ENCODE measurements at regions not wholly inside any gene's neighbourhood (a gene's known extent, or its start where the extent isn't known, plus 50 kb on each side); places are given as distances from the start of the nearest gene placed in this dataset.

- CTCF ChIA-PET, result no interaction called here
Observed at GRCh38 chr19:27777242-27777641, 1435.7 kb downstream of the UQCRFS1 start.

More at GRCh38 chr19:27777242-27777641, 1435.7 kb downstream of the UQCRFS1 start:
- no peak for FAIRE-seq
- POLR2A ChIA-PET, result no interaction called here
- H3K9me3 ChIP-seq (replicated peaks; ENCODE audit: control insufficient read depth, insufficient read depth, low read length), result peaks cover 6% of the 10 kb centered on the region
- H3K4me2 ChIP-seq (ENCODE audit: insufficient read depth, low read length), result no peak overlapping the region
- no peaks in the 10 kb centered on the region for H3K36me3 ChIP-seq (ENCODE audit: control insufficient read depth in 2 of 2, extremely low read depth in 1 of 2, insufficient read depth in 2 of 2, low read length in 2 of 2)
- DNase-seq (ENCODE audit: low read depth, low spot score), result no peak
- dilution Hi-C loops (cut with MboI; ENCODE audit: extremely low pct_ligation_motif_present, low sequenced_read_pairs), result no loop called here
- no TSS peak for BruUV-seq (replicated peaks)
- H3K4me3 ChIP-seq (replicated peaks in 1 of 3; ENCODE audit: insufficient read depth in 1 of 3, low read depth in 1 of 3, low read length in 3 of 3), result no peak overlapping the region
- H3K27ac ChIP-seq (ENCODE audit: insufficient read depth, low read depth, low read length), result no peak overlapping the region
- no peaks in the 10 kb centered on the region for H3K79me2 ChIP-seq (ENCODE audit: control insufficient read depth, insufficient read depth, low read length)
- intact Hi-C loops (cut with micrococcal nuclease), result loop anchor here (10.0 kb wide), 1 partner anchor 548 kb away; no protein-coding TSS in a partner anchor
- H2AFZ ChIP-seq (ENCODE audit: low read depth, low read length), result no peak overlapping the region
- no peaks in the 10 kb centered on the region for H3K9me1 ChIP-seq (replicated peaks; ENCODE audit: control insufficient read depth, extremely low read depth, insufficient read depth, low read length)
- no peaks in the 10 kb centered on the region for H3K4me1 ChIP-seq (ENCODE audit: control insufficient read depth, extremely low read depth, insufficient read depth, low read length)
- no peak for TF ChIP-seq EZH2 (IDR thresholded peaks at IDR 0.05; ENCODE audit: borderline replicate concordance, low read depth, low read length, severe bottlenecking)
- TF ChIP-seq GATA2 (IDR thresholded peaks at IDR 0.05; ENCODE audit: insufficient read depth, insufficient read length, low read depth, low read length), result no peak
- TF ChIP-seq JUN (IDR thresholded peaks at IDR 0.05; ENCODE audit: borderline replicate concordance, insufficient read depth, insufficient read length, low read depth), result no peak
- TF ChIP-seq POLR2A (IDR thresholded peaks at IDR 0.05; ENCODE audit: low read depth, low read length), result no peak
- TF ChIP-seq CTCF (IDR thresholded peaks at IDR 0.05; ENCODE audit: extremely low read depth in 1 of 2, insufficient read depth in 1 of 2, low read depth in 1 of 2, low read length in 2 of 2), result no peak
- no peak for TF ChIP-seq POLR2AphosphoS5 (IDR thresholded peaks at IDR 0.05; ENCODE audit: insufficient read depth, low read depth, low read length)
- no peak for TF ChIP-seq FOS (IDR thresholded peaks at IDR 0.05; ENCODE audit: borderline replicate concordance, insufficient read depth, low read length)
- TF ChIP-seq MAX (IDR thresholded peaks at IDR 0.05; ENCODE audit: insufficient read depth, insufficient read length), result no peak
- TF ChIP-seq MYC (IDR thresholded peaks at IDR 0.05; ENCODE audit: low read depth, low read length), result no peak
- no peaks in the 10 kb centered on the region for H4K20me1 ChIP-seq (replicated peaks; ENCODE audit: control insufficient read depth, extremely low read depth, insufficient read depth, low read length)
- no peak overlapping the region for H3K9ac ChIP-seq (replicated peaks; ENCODE audit: extremely low read depth, insufficient read depth, low read length)
- no peaks in the 10 kb centered on the region for H3K27me3 ChIP-seq (ENCODE audit: control insufficient read depth in 2 of 2, insufficient read depth in 2 of 2, low read length in 2 of 2)

Measured in endothelial cell of umbilical vein (primary cell).